ENCODE measurements at regions not wholly inside any gene's neighbourhood (a gene's known extent, or its start where the extent isn't known, plus 50 kb on each side); places are given as distances from the start of the nearest gene placed in this dataset.

GRCh38 chr4:170721812-170722373 is 632.1 kb upstream of the AADAT start:
- CTCF ChIA-PET: no interaction called here
- no peak for TF ChIP-seq CTCF (IDR thresholded peaks at IDR 0.05; ENCODE audit: unreplicated experiment)
- no peaks in the 10 kb centered on the region for H3K9me3 Mint-ChIP-seq (ENCODE audit: low read depth, unreplicated experiment)
- BruUV-seq (replicated peaks): no TSS peak
- no peak overlapping the region for H3K4me3 Mint-ChIP-seq (ENCODE audit: low read depth, unreplicated experiment)
- DNase-seq: no peak
- no peaks in the 10 kb centered on the region for H3K36me3 Mint-ChIP-seq (ENCODE audit: insufficient read depth, unreplicated experiment)
- no peaks in the 10 kb centered on the region for H3K4me1 Mint-ChIP-seq (ENCODE audit: low read depth, unreplicated experiment)
- intact Hi-C loops (cut with micrococcal nuclease; ENCODE audit: unreplicated experiment): no loop called here
- H3K27me3 Mint-ChIP-seq (ENCODE audit: unreplicated experiment): no peaks in the 10 kb centered on the region
- no peak overlapping the region for H3K27ac Mint-ChIP-seq (ENCODE audit: unreplicated experiment)

DNA sequence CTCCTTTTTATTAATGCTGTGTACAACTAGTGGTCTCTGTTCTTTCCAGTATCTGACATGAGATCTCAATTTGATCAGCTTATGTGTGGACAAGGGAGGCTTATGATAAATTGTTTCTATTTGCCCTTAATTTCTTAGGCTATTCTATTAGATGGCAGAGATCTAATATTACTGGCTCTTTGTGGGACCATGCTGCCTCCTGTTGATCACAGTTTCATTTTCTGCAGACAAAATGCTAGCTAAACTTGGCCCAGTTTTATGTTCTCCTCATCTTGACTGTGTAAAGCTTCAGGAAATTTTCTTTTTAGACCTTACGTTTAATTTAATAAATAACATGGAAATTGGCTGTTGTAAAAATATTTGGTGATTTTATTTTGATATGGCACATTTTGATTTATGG is 627.1 kb upstream of the AADAT start:
- Mint-ChIP-seq H3K27ac (ENCODE audit: unreplicated experiment) (no peak overlapping the region), H3K4me3 (ENCODE audit: low read depth, unreplicated experiment) (no peak overlapping the region), H3K9me3 (ENCODE audit: low read depth, unreplicated experiment) (no peaks in the 10 kb centered on the region), H3K27me3 (ENCODE audit: unreplicated experiment) (no peaks in the 10 kb centered on the region), H3K4me1 (ENCODE audit: low read depth, unreplicated experiment) (no peaks in the 10 kb centered on the region), H3K36me3 (ENCODE audit: insufficient read depth, unreplicated experiment) (no peaks in the 10 kb centered on the region)
- no peak for DNase-seq
- intact Hi-C loops (cut with micrococcal nuclease; ENCODE audit: unreplicated experiment): loop anchor here (1.0 kb wide), 1 partner anchor 128 kb away; no protein-coding TSS in a partner anchor
- CTCF ChIA-PET: no interaction called here
- TF ChIP-seq CTCF (IDR thresholded peaks at IDR 0.05; ENCODE audit: unreplicated experiment): no peak
- no TSS peak for BruUV-seq (replicated peaks)

DNA sequence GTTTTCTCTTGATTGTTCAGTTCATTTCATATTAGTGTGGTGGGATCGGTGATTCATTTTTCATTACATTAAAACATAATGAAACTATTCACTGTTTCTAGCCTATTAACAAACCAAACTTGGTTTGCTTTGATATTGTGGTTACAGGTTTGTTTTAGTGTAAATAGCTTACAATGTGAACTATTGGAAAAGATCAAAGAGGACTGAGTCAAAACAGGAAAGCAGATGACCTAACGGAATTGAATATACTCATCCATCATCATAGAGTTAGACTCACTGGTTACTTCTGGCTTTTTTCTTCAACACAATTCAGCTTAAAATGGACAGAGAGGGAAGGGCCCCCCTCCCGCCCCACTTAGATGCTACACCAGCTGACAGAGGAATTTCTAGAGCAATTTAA is 616.2 kb upstream of the AADAT start:
- intact Hi-C loops (cut with micrococcal nuclease; ENCODE audit: unreplicated experiment): no loop called here
- Mint-ChIP-seq H3K36me3 (ENCODE audit: insufficient read depth, unreplicated experiment) (no peaks in the 10 kb centered on the region), H3K4me1 (ENCODE audit: low read depth, unreplicated experiment) (peaks cover 17% of the 10 kb centered on the region), H3K27ac (ENCODE audit: unreplicated experiment) (no peak overlapping the region), H3K27me3 (ENCODE audit: unreplicated experiment) (no peaks in the 10 kb centered on the region), H3K4me3 (ENCODE audit: low read depth, unreplicated experiment) (no peak overlapping the region), H3K9me3 (ENCODE audit: low read depth, unreplicated experiment) (no peaks in the 10 kb centered on the region)
- no peak for TF ChIP-seq CTCF (IDR thresholded peaks at IDR 0.05; ENCODE audit: unreplicated experiment)
- CTCF ChIA-PET: no interaction called here
- DNase-seq: no peak
- BruUV-seq (replicated peaks): no TSS peak

DNA sequence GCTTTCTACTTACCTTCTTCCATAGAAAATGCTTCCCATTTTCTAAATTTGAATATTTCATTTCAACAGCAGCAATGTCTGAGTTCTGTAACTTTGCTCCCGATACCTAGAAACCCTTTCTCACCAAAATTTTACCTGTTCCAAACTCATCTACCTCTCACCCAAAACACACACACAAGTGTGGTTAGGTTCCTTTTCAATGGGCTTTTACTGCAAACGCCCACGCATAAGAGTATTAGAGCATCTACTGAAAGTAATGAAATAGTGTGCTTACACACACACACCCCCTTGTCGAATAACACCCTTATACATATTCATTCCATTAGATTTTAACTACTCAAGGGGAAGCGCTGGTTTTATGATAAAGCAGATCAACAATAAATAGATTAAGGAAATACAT is 610.3 kb upstream of the AADAT start:
- H3K27me3 Mint-ChIP-seq (ENCODE audit: unreplicated experiment): no peaks in the 10 kb centered on the region
- H3K36me3 Mint-ChIP-seq (ENCODE audit: insufficient read depth, unreplicated experiment): no peaks in the 10 kb centered on the region
- intact Hi-C loops (cut with micrococcal nuclease; ENCODE audit: unreplicated experiment): no loop called here
- TF ChIP-seq CTCF (IDR thresholded peaks at IDR 0.05; ENCODE audit: unreplicated experiment): no peak
- H3K4me3 Mint-ChIP-seq (ENCODE audit: low read depth, unreplicated experiment): no peak overlapping the region
- no TSS peak for BruUV-seq (replicated peaks)
- DNase-seq: no peak
- H3K4me1 Mint-ChIP-seq (ENCODE audit: low read depth, unreplicated experiment): peaks cover 14% of the 10 kb centered on the region
- peaks cover 3% of the 10 kb centered on the region for H3K9me3 Mint-ChIP-seq (ENCODE audit: low read depth, unreplicated experiment)
- CTCF ChIA-PET: no interaction called here
- no peak overlapping the region for H3K27ac Mint-ChIP-seq (ENCODE audit: unreplicated experiment)
